ENCODE measurements at regions not wholly inside any gene's neighbourhood (a gene's known extent, or its start where the extent isn't known, plus 50 kb on each side); places are given as distances from the start of the nearest gene placed in this dataset.

- TF ChIP-seq SPI1 (IDR thresholded peaks at IDR 0.05; ENCODE audit: borderline replicate concordance, low read depth) (no peak), CTCF (IDR thresholded peaks at IDR 0.05; ENCODE audit: insufficient read depth, low read length) (no peak), POLR2AphosphoS5 (IDR thresholded peaks at IDR 0.05; ENCODE audit: low read depth) (no peak), REST (IDR thresholded peaks at IDR 0.05; ENCODE audit: insufficient replicate concordance, low read depth) (no peak), GABPA (IDR thresholded peaks at IDR 0.05; ENCODE audit: low read depth) (no peak)
- no peaks in the 10 kb centered on the region for H3K27me3 ChIP-seq (ENCODE audit: insufficient read depth, poor library complexity, severe bottlenecking)
- no peak for DNase-seq (ENCODE audit: low read depth in 1 of 2, low spot score in 1 of 2)
- no peak overlapping the region for H3K27ac ChIP-seq (replicated peaks)
- H3K4me3 ChIP-seq (replicated peaks; ENCODE audit: insufficient read depth, low read length) = no peak overlapping the region
Measured at GRCh38 chr1:195765099-195765498, 843.1 kb downstream of the KCNT2 start.

DNA sequence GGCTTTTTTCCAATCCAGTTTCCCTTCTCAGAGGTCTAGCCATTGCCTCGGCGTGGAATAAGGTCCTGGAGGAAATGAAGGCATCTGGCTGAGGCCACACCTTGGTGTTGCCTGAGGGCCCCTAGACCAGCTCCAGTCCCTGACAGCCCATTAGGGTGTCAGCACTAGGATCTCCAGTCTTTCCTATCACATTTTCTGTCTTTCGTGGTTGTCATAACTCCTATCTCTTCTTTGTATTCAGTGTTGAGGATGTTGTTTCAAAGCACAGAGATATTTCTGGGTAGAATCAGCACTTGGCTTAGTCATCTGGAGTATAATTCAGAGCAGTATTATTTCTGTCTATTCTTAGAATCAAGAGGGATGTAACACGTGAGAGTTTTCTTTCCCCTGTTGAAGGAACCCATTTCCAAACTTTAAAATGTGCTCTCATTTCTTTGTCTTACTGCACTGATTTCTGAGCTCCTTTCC, 844.3 kb downstream of the KCNT2 start:
- DNase-seq (ENCODE audit: low read depth in 1 of 2, low spot score in 1 of 2) = no peak
- Histone ChIP-seq H3K27ac (replicated peaks) (no peak overlapping the region), H3K4me3 (replicated peaks; ENCODE audit: insufficient read depth, low read length) (no peak overlapping the region)

More for the DNA sequence above, 844.3 kb downstream of the KCNT2 start:
- no peaks in the 10 kb centered on the region for H3K27me3 ChIP-seq (ENCODE audit: insufficient read depth, poor library complexity, severe bottlenecking)
- no peak for TF ChIP-seq SPI1 (IDR thresholded peaks at IDR 0.05; ENCODE audit: borderline replicate concordance, low read depth)
- TF ChIP-seq GABPA (IDR thresholded peaks at IDR 0.05; ENCODE audit: low read depth) = no peak
- TF ChIP-seq CTCF (IDR thresholded peaks at IDR 0.05; ENCODE audit: insufficient read depth, low read length) = no peak
- no peak for TF ChIP-seq REST (IDR thresholded peaks at IDR 0.05; ENCODE audit: insufficient replicate concordance, low read depth)
- no peak for TF ChIP-seq POLR2AphosphoS5 (IDR thresholded peaks at IDR 0.05; ENCODE audit: low read depth)

All from HL-60 (cell line).